Fibroblast of lung (primary cell): ENCODE measurements at regions not wholly inside any gene's neighbourhood (a gene's known extent, or its start where the extent isn't known, plus 50 kb on each side); places are given as distances from the start of the nearest gene placed in this dataset.
"Not testable (repeated sequence)": the region's sequence is repeated elsewhere in the genome, so short reads cannot be mapped to it uniquely, and the experiment has no call there.

Source experiments
- EZH2 ChIP-seq: IDR thresholded peaks from 2 replicates; pipeline ENCODE4 v1.5.1; 2012; ENCODE audit warnings: low read length, control low read depth, mild to moderate bottlenecking; ENCODE audit errors: missing control alignments
- TF ChIP-seq, protein P1 (sequence below), 2 donors: IDR thresholded peaks in 1 of 2; conservative IDR thresholded peaks in 1 of 2; 1 replicate in 1 of 2; 2 replicates in 1 of 2; pipeline ENCODE4 v1.5.1; 2011 to 2012; ENCODE audit warnings: low read length in 2 of 2, control low read depth in 1 of 2, inconsistent platforms in 1 of 2, low read depth in 1 of 2, mild to moderate bottlenecking in 1 of 2

DNA sequence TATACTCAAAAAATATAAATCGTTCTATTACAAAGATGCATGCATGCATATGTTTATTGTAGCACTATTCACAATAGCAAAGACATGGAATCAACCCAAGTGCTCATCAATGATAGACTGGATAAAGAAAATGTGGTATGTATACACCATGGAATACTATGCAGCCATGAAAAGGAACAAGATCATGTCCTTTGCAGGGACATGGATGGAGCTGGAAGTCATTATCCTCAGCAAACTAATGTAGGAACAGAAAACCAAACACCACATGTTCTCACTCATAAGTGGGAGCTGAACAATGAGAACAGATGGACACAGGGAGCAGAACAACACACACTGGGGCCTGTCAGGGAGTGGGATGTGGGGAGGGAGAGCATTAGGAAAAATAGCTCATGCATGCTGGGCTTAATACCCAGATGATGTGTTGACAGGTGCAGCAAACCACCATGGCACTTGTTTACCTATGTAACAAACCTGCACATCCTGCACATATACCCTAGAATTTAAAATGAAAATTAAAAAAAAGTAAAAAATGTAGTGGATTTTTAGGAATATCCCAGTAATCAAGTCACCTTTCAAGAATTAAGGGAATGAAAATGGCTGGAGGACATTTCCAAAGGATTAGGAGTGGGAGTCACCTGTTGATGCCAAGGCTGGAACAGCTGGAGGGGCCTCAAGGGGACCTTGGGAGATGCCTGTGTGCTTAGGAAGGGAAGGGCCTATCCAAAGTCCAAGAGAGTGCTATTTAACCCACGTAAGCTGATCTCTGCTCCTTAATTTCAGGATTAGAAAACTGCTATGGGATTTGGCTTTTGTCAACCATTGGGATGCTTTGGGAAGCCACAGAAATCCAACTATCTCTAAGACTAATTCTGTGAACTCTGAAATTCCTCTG is 156.9 kb upstream of the FAM20A start:
- not testable (repeated sequence) for TF ChIP-seq EZH2
- TF ChIP-seq, protein P1, sequence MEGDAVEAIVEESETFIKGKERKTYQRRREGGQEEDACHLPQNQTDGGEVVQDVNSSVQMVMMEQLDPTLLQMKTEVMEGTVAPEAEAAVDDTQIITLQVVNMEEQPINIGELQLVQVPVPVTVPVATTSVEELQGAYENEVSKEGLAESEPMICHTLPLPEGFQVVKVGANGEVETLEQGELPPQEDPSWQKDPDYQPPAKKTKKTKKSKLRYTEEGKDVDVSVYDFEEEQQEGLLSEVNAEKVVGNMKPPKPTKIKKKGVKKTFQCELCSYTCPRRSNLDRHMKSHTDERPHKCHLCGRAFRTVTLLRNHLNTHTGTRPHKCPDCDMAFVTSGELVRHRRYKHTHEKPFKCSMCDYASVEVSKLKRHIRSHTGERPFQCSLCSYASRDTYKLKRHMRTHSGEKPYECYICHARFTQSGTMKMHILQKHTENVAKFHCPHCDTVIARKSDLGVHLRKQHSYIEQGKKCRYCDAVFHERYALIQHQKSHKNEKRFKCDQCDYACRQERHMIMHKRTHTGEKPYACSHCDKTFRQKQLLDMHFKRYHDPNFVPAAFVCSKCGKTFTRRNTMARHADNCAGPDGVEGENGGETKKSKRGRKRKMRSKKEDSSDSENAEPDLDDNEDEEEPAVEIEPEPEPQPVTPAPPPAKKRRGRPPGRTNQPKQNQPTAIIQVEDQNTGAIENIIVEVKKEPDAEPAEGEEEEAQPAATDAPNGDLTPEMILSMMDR (conservative IDR thresholded peaks at IDR 0.05 in 1 of 2, IDR thresholded peaks at IDR 0.05 in 1 of 2; ENCODE audit: low read depth in 1 of 2, low read length in 2 of 2) = not testable (repeated sequence)
